SW480 (cell line): ENCODE measurements at regions not wholly inside any gene's neighbourhood (a gene's known extent, or its start where the extent isn't known, plus 50 kb on each side); places are given as distances from the start of the nearest gene placed in this dataset.
"Not testable (repeated sequence)": the region's sequence is repeated elsewhere in the genome, so short reads cannot be mapped to it uniquely, and the experiment has no call there.

Experiments
- DNase-seq: peaks from one replicate; pipeline ENCODE4 v3.0.0-alpha.2; 2016; ENCODE audit warnings: low spot score

GRCh38 chr18:4765401-4765800, 310.3 kb upstream of the DLGAP1 start:
- no peak for DNase-seq

DNA sequence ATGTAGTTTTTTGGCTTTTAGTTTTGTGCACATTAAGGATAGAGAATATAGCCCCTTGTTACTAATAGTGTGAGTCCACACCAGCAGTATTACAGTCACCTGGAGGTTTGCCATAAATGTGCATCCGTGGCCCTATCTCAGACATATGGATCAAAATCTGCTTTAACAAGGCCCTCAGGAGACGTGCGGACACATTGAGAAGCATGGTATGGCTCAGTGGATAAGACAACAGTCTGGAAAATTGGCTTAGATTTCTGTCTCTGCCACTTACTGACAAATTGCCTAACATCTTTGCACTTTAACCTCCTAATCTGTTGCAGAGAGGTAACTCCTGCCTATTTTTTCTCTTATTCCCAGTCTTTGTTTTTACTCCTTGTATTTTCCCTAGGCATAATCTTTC, 307.2 kb upstream of the DLGAP1 start:
- DNase-seq = no peak

DNA sequence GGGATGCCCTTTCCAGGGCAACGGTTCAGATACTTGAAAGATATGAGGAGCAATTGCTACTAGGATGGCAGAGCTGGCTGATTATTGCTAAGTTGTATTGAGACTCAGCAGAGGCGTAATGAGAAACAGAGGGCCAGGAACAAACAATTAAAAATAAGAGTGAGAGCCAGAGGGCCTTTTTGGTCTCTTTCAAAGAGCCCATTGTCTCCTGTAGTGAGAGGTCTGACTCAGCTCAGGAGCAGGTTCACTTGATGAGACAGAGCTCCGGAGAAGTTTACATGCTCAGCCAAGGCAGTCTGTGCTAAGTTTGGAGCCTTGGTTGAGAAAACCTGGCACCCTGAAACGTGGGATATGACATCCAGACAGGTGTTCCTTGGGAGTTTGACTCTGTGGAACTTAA, 303.9 kb upstream of the DLGAP1 start:
- DNase-seq = no peak

GRCh38 chr18:4755848-4756247, 300.7 kb upstream of the DLGAP1 start:
- DNase-seq = no peak

GRCh38 chr18:4753151-4753550, 298.0 kb upstream of the DLGAP1 start:
- not testable (repeated sequence) for DNase-seq

DNA sequence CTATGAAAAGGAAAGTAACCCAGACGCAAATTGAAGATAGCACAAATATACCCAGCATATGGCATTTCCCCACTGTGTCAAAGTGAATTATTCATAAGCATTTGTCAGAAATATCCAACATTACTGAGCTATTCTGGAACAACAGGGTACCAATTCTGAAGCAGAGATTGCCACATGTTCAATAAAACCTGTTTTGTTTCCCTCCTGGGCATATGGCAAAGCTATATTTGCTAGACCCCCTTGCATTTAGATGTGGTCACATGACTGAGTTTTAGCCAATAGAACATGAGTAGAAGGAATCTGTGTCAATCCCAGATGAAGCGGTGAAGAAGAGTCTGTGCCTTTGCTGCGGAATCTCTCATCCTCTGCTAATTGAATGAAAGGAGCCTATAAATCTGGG, 296.4 kb upstream of the DLGAP1 start:
- no peak for DNase-seq

DNA sequence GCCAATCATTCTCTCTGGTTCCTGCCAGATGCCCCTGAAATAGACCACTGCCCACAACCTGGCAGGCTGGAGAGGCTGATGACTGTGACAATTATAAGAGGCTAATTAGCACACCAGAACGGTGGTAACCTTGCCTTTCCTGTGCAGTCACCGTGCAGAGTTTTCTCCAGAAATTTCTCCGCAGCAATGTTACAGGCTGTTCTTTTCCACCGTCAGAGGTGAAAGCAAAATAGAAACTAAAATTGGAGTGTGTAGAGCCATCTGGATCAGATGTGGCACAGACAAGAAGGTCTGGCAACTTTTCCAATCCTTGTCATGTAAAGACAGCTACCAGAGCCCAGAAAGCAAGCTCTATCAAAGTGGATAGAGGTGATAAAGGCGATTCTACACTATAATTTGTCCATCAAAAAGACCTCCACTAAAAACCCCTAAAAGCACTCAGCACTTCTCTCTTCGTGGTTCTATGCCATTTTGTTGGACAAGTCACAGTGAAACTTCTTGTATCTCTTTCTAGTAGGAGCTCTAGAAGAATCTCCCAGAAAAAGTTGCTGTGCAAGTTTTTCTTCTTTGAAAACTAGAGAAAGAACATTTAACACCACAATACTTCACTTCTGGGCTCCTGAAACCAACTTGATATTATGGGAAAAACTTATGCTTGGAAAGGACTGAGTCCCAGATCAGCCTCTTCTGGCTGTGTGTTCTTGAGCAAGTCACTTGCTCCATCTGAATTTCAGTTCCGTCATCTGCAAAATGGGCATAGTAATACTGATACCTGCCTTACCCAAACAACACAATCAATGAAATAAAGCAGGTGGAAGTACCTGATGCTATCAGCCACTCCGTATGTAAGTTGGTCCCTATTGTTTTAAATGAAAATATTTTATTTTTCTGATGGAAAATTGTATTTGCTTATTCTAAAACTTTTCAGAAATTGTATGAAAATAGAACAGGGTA, 295.6 kb upstream of the DLGAP1 start:
- DNase-seq = no peak

DNA sequence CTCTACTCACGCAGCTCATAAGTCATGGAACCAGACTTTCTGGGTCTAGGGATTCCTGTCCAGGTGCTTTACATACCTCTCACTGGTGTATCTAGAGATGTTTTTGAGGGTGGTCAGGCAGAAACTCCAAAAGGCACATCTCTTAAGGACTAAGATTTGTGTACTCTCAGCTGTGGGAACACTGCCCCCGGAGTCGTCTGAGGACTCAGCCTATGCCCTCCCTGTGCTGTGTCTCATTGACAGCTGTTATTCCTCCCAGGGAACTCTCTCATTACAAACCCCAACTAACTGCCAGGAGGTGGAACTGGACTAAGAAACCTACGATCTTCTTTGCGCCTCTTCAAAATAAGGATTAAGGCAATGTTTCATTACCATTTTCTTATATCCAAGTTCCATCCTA, 293.9 kb upstream of the DLGAP1 start:
- no peak for DNase-seq

- no peak for DNase-seq
These were observed 279.8 kb upstream of the DLGAP1 start for GRCh38 chr18:4734903-4735302.

DNA sequence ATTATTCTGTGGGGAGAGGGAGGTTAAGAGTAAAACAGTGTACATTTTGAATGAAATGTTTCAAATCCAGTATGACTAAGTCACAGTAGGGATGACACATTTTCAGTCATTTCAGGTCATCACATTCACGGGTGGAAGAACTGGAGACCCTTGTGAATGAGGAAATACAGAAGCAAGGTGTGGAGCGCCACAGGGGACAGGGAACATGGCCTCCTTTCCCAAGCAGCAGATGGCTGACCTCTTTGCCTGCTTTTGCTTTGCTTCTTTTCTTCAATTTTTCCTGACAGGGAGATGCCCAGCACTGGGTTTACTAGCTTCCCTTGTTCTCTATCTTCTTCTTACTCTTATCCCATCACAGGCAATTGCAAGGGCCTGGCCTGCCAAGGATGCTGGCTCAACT, 278.9 kb upstream of the DLGAP1 start:
- DNase-seq = no peak

DNA sequence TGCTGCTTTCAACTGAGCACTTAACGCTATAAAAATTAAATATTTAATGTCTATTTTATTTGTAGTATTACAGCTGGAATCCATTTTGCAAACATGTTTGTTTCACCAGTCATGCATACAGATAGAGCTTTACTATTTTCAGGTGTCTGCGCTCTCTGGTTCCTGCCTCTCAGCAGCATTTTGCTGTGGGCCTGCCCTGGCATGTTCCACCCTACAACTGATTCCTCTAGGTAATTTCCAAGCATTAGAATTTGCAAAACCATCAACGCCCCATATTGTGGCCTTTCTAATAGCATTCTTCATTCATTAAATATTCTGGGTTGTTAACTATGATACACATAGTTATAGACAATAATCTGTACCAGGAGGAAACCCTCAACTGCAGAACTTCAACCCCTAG, 266.4 kb upstream of the DLGAP1 start:
- no peak for DNase-seq

GRCh38 chr18:4720518-4720917, 265.4 kb upstream of the DLGAP1 start:
- no peak for DNase-seq

- no peak for DNase-seq
These were observed 250.8 kb upstream of the DLGAP1 start for GRCh38 chr18:4705894-4706293.

DNA sequence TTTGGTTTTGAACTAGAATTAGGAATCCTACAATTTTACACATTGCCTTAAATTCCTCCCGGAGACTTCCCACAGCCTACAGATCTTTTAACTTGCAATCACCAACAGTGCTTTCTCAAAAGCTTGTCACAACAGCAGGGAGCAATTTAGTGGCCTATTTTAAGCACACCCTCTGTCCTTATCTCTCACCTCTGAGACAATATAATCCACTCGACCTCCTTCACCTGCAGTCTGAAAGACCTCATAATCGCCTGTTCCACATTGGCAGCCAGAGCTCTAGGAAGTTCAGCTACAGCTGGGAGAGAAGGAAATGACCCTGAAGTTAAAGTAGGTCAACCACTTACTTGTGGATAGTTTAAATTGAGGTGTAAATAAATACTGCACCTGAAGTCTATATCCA, 249.7 kb upstream of the DLGAP1 start:
- no peak for DNase-seq

- DNase-seq = no peak
These were observed 236.7 kb upstream of the DLGAP1 start for GRCh38 chr18:4691836-4692235.

- not testable (repeated sequence) for DNase-seq
These were observed 223.6 kb upstream of the DLGAP1 start for GRCh38 chr18:4678685-4679084.

DNA sequence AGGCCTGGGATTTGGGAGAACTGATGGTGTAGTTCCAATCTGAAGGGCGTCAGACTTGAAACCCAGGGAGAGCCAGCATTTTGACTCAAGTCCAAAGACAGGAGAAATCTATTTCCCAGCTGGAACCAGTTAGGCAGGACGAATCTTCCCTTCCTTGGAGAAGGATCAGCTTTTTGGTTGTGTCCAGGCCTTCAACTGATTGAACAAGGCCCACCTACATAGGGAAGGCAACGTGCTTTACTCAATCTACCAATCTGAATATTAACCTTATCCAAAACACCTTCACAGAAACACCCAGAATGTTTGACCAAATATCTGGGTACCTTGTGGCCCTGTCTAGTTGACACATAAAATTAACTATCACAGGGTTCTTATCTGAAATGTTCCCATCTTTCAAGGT, 221.9 kb upstream of the DLGAP1 start:
- DNase-seq = no peak

DNA sequence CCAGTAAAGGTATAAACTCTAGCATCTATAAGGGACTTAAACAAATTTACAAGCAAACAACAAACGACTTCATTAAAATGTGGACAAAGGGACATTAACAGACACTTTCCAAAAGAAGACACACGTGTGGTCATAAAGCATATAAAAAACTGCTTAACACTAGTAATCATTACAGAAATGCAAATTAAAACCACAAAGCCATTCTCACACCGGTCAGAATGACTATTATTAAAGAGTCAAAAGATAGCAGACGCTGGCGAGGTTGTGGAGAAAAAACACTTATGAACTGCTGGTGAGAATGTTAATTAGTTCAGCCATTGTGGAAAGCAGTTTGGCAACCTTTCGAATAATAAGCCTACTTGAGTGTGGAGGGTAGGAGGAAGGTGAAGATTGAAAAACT, 217.1 kb upstream of the DLGAP1 start:
- no peak for DNase-seq

GRCh38 chr18:4658804-4659203, 203.7 kb upstream of the DLGAP1 start:
- DNase-seq = no peak

GRCh38 chr18:4653418-4653817, 198.3 kb upstream of the DLGAP1 start:
- DNase-seq = no peak

- DNase-seq = no peak
These were observed 186.8 kb upstream of the DLGAP1 start for GRCh38 chr18:4641771-4642368.

DNA sequence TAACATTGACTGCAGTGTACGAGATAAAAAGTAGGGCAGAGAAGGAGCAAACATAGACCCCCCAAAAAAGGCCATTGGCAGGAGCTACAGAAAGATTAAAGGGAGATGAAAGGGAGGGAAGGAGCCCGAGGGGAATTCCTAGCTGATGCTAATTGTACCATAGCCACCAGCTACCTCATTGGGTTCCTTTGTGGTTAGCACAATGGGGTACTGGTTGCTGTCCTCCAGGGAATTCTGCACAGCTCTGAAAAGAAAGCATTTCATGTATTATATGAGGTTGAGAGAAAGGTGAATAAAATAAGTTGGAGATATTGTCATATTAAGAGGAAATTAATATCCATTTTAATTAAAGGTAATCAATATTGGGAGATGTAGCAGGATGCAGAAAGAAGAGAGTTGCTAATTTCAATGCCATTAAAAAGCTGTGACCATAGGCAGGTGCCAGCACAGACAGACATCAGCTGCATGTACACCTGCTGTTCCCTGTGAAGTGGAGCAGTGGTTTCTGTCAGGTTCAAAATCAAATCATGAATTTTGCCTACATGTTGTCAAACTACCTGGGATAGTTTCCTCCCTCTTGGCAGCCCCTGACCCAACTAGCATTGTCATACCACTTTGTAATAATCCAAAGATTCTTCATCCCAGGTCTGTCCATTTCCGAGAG, 185.4 kb upstream of the DLGAP1 start:
- no peak for DNase-seq
